GM12873 (cell line): ENCODE measurements at regions not wholly inside any gene's neighbourhood (a gene's known extent, or its start where the extent isn't known, plus 50 kb on each side); places are given as distances from the start of the nearest gene placed in this dataset.

Experiments used
- CTCF ChIP-seq: IDR thresholded peaks from 2 replicates; pipeline ENCODE4 v1.5.1; 2012; ENCODE audit warnings: low read depth, mild to moderate bottlenecking, moderate library complexity, low read length, control low read depth; ENCODE audit not compliant: insufficient read depth; ENCODE audit errors: missing control alignments

- TF ChIP-seq CTCF, result no peak
Measured at GRCh38 chr17:22599322-22599721, 907.0 kb downstream of the KCNJ18 start.

GRCh38 chr17:22600644-22601298, 908.4 kb downstream of the KCNJ18 start:
- peak; percentile 30 for TF ChIP-seq CTCF
